ENCODE measurements at regions not wholly inside any gene's neighbourhood (a gene's known extent, or its start where the extent isn't known, plus 50 kb on each side); places are given as distances from the start of the nearest gene placed in this dataset.

GRCh38 chr2:221272729-221273128, 299.4 kb downstream of the EPHA4 start:
- TF ChIP-seq, protein P1, sequence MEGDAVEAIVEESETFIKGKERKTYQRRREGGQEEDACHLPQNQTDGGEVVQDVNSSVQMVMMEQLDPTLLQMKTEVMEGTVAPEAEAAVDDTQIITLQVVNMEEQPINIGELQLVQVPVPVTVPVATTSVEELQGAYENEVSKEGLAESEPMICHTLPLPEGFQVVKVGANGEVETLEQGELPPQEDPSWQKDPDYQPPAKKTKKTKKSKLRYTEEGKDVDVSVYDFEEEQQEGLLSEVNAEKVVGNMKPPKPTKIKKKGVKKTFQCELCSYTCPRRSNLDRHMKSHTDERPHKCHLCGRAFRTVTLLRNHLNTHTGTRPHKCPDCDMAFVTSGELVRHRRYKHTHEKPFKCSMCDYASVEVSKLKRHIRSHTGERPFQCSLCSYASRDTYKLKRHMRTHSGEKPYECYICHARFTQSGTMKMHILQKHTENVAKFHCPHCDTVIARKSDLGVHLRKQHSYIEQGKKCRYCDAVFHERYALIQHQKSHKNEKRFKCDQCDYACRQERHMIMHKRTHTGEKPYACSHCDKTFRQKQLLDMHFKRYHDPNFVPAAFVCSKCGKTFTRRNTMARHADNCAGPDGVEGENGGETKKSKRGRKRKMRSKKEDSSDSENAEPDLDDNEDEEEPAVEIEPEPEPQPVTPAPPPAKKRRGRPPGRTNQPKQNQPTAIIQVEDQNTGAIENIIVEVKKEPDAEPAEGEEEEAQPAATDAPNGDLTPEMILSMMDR (IDR thresholded peaks at IDR 0.05; ENCODE audit: low read length), result no peak
- TF ChIP-seq EZH2 (IDR thresholded peaks at IDR 0.05; ENCODE audit: borderline replicate concordance, low read length), result no peak
- Histone ChIP-seq H3K27ac (ENCODE audit: low read depth, low read length, poor library complexity, severe bottlenecking) (no peak overlapping the region), H3K36me3 (ENCODE audit: insufficient read depth, low read length) (no peaks in the 10 kb centered on the region), H4K20me1 (ENCODE audit: insufficient read depth, low read length) (no peaks in the 10 kb centered on the region), H3K79me2 (ENCODE audit: insufficient read depth, low read length) (no peaks in the 10 kb centered on the region), H3K4me1 (ENCODE audit: insufficient read depth, low read length, severe bottlenecking) (no peaks in the 10 kb centered on the region), H2AFZ (ENCODE audit: low read length) (no peak overlapping the region), H3K9me2 (ENCODE audit: low read depth, low read length) (no peaks in the 10 kb centered on the region), H3K4me3 (ENCODE audit: low read depth, low read length, poor library complexity, severe bottlenecking) (no peak overlapping the region), H3K9ac (ENCODE audit: low read length) (no peak overlapping the region), H3K27me3 (ENCODE audit: insufficient read depth, low read length) (no peaks in the 10 kb centered on the region), H3K4me2 (ENCODE audit: low read length) (no peak overlapping the region), H3K9me3 (ENCODE audit: low read length) (no peaks in the 10 kb centered on the region), H3F3A (ENCODE audit: insufficient read depth, low read length) (no peaks in the 10 kb centered on the region)

DNA sequence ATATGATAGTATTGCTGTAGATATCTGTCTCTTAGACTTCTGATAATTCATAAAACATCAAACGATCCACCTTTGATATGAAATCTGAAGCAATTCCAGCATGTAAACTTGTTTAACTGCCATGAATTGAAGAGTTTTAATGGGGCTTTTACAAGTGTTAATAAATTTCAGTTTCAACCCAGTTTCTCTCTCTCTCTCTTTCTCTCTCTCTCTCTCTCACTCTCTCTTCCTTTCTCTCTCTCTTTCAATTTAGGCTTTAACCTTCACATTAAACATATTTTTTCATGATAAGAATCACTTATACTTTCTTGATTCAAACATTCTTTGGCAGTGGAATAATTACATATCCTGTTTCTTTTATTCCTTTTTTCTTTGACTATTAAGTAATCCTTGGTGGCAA, 296.1 kb downstream of the EPHA4 start:
- Histone ChIP-seq H3K4me3 (ENCODE audit: low read depth, low read length, poor library complexity, severe bottlenecking) (no peak overlapping the region), H3K4me1 (ENCODE audit: insufficient read depth, low read length, severe bottlenecking) (no peaks in the 10 kb centered on the region), H3K27me3 (ENCODE audit: insufficient read depth, low read length) (no peaks in the 10 kb centered on the region), H2AFZ (ENCODE audit: low read length) (no peak overlapping the region), H3K36me3 (ENCODE audit: insufficient read depth, low read length) (no peaks in the 10 kb centered on the region), H3K4me2 (ENCODE audit: low read length) (no peak overlapping the region), H3F3A (ENCODE audit: insufficient read depth, low read length) (no peaks in the 10 kb centered on the region), H3K79me2 (ENCODE audit: insufficient read depth, low read length) (no peaks in the 10 kb centered on the region), H3K9ac (ENCODE audit: low read length) (no peak overlapping the region), H3K27ac (ENCODE audit: low read depth, low read length, poor library complexity, severe bottlenecking) (no peak overlapping the region), H3K9me2 (ENCODE audit: low read depth, low read length) (no peaks in the 10 kb centered on the region), H3K9me3 (ENCODE audit: low read length) (no peaks in the 10 kb centered on the region), H4K20me1 (ENCODE audit: insufficient read depth, low read length) (no peaks in the 10 kb centered on the region)
- no peak for TF ChIP-seq EZH2 (IDR thresholded peaks at IDR 0.05; ENCODE audit: borderline replicate concordance, low read length)
- TF ChIP-seq, protein P1 (IDR thresholded peaks at IDR 0.05; ENCODE audit: low read length), result no peak

GRCh38 chr2:221276601-221277000, 295.5 kb downstream of the EPHA4 start:
- Histone ChIP-seq H2AFZ (ENCODE audit: low read length) (no peak overlapping the region), H3K9me3 (ENCODE audit: low read length) (no peaks in the 10 kb centered on the region), H3K9ac (ENCODE audit: low read length) (no peak overlapping the region), H3K36me3 (ENCODE audit: insufficient read depth, low read length) (no peaks in the 10 kb centered on the region), H3K4me2 (ENCODE audit: low read length) (no peak overlapping the region), H4K20me1 (ENCODE audit: insufficient read depth, low read length) (no peaks in the 10 kb centered on the region), H3F3A (ENCODE audit: insufficient read depth, low read length) (no peaks in the 10 kb centered on the region), H3K4me3 (ENCODE audit: low read depth, low read length, poor library complexity, severe bottlenecking) (no peak overlapping the region), H3K27me3 (ENCODE audit: insufficient read depth, low read length) (no peaks in the 10 kb centered on the region), H3K79me2 (ENCODE audit: insufficient read depth, low read length) (no peaks in the 10 kb centered on the region), H3K4me1 (ENCODE audit: insufficient read depth, low read length, severe bottlenecking) (no peaks in the 10 kb centered on the region), H3K27ac (ENCODE audit: low read depth, low read length, poor library complexity, severe bottlenecking) (no peak overlapping the region), H3K9me2 (ENCODE audit: low read depth, low read length) (no peaks in the 10 kb centered on the region)
- no peak for TF ChIP-seq EZH2 (IDR thresholded peaks at IDR 0.05; ENCODE audit: borderline replicate concordance, low read length)
- TF ChIP-seq, protein P1 (IDR thresholded peaks at IDR 0.05; ENCODE audit: low read length), result no peak

Measured in OCI-LY1 (cell line).